HL-60/S4 treated with phorbol 12-myristate 13-acetate at 8.2 ng/mL for 4 days and 3 days (cell line): ENCODE measurements at regions not wholly inside any gene's neighbourhood (a gene's known extent, or its start where the extent isn't known, plus 50 kb on each side); places are given as distances from the start of the nearest gene placed in this dataset.
"Not testable (repeated sequence)": the region's sequence is repeated elsewhere in the genome, so short reads cannot be mapped to it uniquely, and the experiment has no call there.

ENCODE experiments used
- in situ Hi-C: fragments of 300-500 bp; cut with MboI; formaldehyde crosslinking; loops from 2 replicates; pipeline ENCODE4 v1.15.0; 2022; ENCODE audit warnings: low sequenced_read_pairs

GRCh38 chr6:112457886-112458285, 110.8 kb downstream of the RFPL4B start:
- in situ Hi-C loops: no loop called here

GRCh38 chr6:112459758-112460304, 112.7 kb downstream of the RFPL4B start:
- in situ Hi-C loops: no loop called here

- in situ Hi-C loops: no loop called here
Measured at GRCh38 chr6:112464901-112465665, 118.0 kb downstream of the RFPL4B start.

- in situ Hi-C loops: no loop called here
Measured at GRCh38 chr6:112466373-112467151, 119.4 kb downstream of the RFPL4B start.

GRCh38 chr6:112468359-112468758, 121.2 kb downstream of the RFPL4B start:
- in situ Hi-C loops: no loop called here

GRCh38 chr6:112469306-112469705, 122.2 kb downstream of the RFPL4B start:
- in situ Hi-C loops: no loop called here

- in situ Hi-C loops: no loop called here
Measured at GRCh38 chr6:112470376-112470775, 123.2 kb downstream of the RFPL4B start.

GRCh38 chr6:112470950-112471349, 123.8 kb downstream of the RFPL4B start:
- in situ Hi-C loops: no loop called here

GRCh38 chr6:112475083-112475482, 128.0 kb downstream of the RFPL4B start:
- in situ Hi-C loops: no loop called here

GRCh38 chr6:112477125-112477524, 130.0 kb downstream of the RFPL4B start:
- in situ Hi-C loops: no loop called here

- in situ Hi-C loops: no loop called here
Measured at GRCh38 chr6:112478036-112478435, 130.9 kb downstream of the RFPL4B start.

GRCh38 chr6:112479975-112480374, 132.8 kb downstream of the RFPL4B start:
- in situ Hi-C loops: not testable (repeated sequence)

- in situ Hi-C loops: no loop called here
Measured at GRCh38 chr6:112480553-112480952, 133.4 kb downstream of the RFPL4B start.

GRCh38 chr6:112481211-112481610, 134.1 kb downstream of the RFPL4B start:
- in situ Hi-C loops: no loop called here

GRCh38 chr6:112482373-112482772, 135.2 kb downstream of the RFPL4B start:
- in situ Hi-C loops: no loop called here

GRCh38 chr6:112485120-112485826, 138.1 kb downstream of the RFPL4B start:
- in situ Hi-C loops: no loop called here

- in situ Hi-C loops: no loop called here
Measured at GRCh38 chr6:112485827-112486212, 138.7 kb downstream of the RFPL4B start.

- in situ Hi-C loops: no loop called here
Measured at GRCh38 chr6:112486454-112486853, 139.3 kb downstream of the RFPL4B start.

- in situ Hi-C loops: no loop called here
Measured at GRCh38 chr6:112488238-112488637, 141.1 kb downstream of the RFPL4B start.

- in situ Hi-C loops: no loop called here
Measured at GRCh38 chr6:112501705-112502104, 154.6 kb downstream of the RFPL4B start.

- in situ Hi-C loops: no loop called here
Measured at GRCh38 chr6:112502351-112503090, 155.4 kb downstream of the RFPL4B start.
